ENCODE measurements at regions not wholly inside any gene's neighbourhood (a gene's known extent, or its start where the extent isn't known, plus 50 kb on each side); places are given as distances from the start of the nearest gene placed in this dataset.

DNA sequence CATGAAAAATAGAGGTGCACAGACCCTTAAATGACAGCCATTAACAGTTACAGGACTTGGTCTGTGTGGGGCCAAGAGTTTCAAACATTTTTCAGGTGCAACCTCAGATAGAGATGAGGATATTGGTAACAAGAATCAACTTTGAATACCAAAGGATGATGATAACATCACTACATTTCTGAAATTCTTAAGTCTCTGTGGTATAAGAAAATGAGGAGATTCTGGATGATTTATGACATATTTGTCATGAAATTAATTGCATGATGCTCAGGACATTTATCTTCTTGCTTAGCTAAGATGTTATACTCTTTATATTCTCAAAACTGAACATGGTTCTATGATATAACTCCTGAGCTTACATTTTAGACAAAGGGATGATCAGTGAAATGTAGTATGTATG, 471.8 kb upstream of the CWC22 start:
- no peak for TF ChIP-seq POLR2A (IDR thresholded peaks at IDR 0.05)
- TF ChIP-seq, protein P1, sequence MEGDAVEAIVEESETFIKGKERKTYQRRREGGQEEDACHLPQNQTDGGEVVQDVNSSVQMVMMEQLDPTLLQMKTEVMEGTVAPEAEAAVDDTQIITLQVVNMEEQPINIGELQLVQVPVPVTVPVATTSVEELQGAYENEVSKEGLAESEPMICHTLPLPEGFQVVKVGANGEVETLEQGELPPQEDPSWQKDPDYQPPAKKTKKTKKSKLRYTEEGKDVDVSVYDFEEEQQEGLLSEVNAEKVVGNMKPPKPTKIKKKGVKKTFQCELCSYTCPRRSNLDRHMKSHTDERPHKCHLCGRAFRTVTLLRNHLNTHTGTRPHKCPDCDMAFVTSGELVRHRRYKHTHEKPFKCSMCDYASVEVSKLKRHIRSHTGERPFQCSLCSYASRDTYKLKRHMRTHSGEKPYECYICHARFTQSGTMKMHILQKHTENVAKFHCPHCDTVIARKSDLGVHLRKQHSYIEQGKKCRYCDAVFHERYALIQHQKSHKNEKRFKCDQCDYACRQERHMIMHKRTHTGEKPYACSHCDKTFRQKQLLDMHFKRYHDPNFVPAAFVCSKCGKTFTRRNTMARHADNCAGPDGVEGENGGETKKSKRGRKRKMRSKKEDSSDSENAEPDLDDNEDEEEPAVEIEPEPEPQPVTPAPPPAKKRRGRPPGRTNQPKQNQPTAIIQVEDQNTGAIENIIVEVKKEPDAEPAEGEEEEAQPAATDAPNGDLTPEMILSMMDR (IDR thresholded peaks at IDR 0.05): no peak
